Astrocyte of the spinal cord (primary cell): ENCODE measurements at regions not wholly inside any gene's neighbourhood (a gene's known extent, or its start where the extent isn't known, plus 50 kb on each side); places are given as distances from the start of the nearest gene placed in this dataset.

ENCODE experiments used
- DNase-seq: peaks from one replicate; pipeline ENCODE4 v3.0.0; 2011; ENCODE audit warnings: low read depth, low spot score
- H3K4me3 ChIP-seq: 2 replicates; pipeline ENCODE4 v1.5.1; 2011; ENCODE audit warnings: low read depth, mild to moderate bottlenecking, low read length, moderate library complexity
- in situ Hi-C: cut with HindIII; loops from 2 replicates; pipeline ENCODE4 v1.10.0; 2017; ENCODE audit warnings: low sequenced_read_pairs
- TF ChIP-seq, protein P1 (sequence below): IDR thresholded peaks from 2 replicates; pipeline ENCODE4 v1.5.1; 2012; ENCODE audit warnings: low read depth, mild to moderate bottlenecking, low read length, inconsistent platforms

DNA sequence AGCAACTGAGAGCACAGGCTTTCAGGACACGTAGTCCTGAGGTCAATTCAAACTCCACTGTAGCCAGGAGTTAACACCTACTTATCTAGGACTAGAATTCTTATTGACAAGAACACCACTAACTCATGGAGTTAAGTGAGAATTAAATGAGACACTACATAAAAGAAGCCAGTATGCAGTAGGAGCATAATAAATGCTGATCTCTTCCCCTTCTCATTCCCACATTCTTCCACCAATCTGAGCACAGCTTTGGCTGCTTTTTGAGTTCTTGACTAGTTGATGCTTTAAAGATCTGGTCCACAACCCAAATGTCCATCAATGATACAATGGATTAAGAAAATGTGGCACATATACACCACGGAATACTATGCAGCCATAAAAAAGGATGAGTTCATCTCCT is 55.2 kb downstream of the TTC32 start:
- in situ Hi-C loops, result no loop called here
- no peak overlapping the region for H3K4me3 ChIP-seq
- TF ChIP-seq, protein P1, sequence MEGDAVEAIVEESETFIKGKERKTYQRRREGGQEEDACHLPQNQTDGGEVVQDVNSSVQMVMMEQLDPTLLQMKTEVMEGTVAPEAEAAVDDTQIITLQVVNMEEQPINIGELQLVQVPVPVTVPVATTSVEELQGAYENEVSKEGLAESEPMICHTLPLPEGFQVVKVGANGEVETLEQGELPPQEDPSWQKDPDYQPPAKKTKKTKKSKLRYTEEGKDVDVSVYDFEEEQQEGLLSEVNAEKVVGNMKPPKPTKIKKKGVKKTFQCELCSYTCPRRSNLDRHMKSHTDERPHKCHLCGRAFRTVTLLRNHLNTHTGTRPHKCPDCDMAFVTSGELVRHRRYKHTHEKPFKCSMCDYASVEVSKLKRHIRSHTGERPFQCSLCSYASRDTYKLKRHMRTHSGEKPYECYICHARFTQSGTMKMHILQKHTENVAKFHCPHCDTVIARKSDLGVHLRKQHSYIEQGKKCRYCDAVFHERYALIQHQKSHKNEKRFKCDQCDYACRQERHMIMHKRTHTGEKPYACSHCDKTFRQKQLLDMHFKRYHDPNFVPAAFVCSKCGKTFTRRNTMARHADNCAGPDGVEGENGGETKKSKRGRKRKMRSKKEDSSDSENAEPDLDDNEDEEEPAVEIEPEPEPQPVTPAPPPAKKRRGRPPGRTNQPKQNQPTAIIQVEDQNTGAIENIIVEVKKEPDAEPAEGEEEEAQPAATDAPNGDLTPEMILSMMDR, result no peak
- DNase-seq, result no peak

- H3K4me3 ChIP-seq, result no peak overlapping the region
- TF ChIP-seq, protein P1, result no peak
- in situ Hi-C loops, result no loop called here
- DNase-seq, result no peak
Measured at GRCh38 chr2:19846030-19846429, 55.8 kb downstream of the TTC32 start.

GRCh38 chr2:19845323-19845920 is 56.4 kb downstream of the TTC32 start:
- in situ Hi-C loops, result no loop called here
- no peak for DNase-seq

GRCh38 chr2:19844750-19845149 is 57.0 kb downstream of the TTC32 start:
- in situ Hi-C loops, result no loop called here
- DNase-seq, result no peak
- TF ChIP-seq, protein P1, result no peak
- no peak overlapping the region for H3K4me3 ChIP-seq

More at GRCh38 chr2:19845323-19845920, 56.4 kb downstream of the TTC32 start:
- TF ChIP-seq, protein P1, result no peak
- H3K4me3 ChIP-seq, result no peak overlapping the region

GRCh38 chr2:19843992-19844515 is 57.7 kb downstream of the TTC32 start:
- TF ChIP-seq, protein P1, result no peak
- in situ Hi-C loops, result no loop called here
- H3K4me3 ChIP-seq, result no peak overlapping the region
- DNase-seq, result no peak

DNA sequence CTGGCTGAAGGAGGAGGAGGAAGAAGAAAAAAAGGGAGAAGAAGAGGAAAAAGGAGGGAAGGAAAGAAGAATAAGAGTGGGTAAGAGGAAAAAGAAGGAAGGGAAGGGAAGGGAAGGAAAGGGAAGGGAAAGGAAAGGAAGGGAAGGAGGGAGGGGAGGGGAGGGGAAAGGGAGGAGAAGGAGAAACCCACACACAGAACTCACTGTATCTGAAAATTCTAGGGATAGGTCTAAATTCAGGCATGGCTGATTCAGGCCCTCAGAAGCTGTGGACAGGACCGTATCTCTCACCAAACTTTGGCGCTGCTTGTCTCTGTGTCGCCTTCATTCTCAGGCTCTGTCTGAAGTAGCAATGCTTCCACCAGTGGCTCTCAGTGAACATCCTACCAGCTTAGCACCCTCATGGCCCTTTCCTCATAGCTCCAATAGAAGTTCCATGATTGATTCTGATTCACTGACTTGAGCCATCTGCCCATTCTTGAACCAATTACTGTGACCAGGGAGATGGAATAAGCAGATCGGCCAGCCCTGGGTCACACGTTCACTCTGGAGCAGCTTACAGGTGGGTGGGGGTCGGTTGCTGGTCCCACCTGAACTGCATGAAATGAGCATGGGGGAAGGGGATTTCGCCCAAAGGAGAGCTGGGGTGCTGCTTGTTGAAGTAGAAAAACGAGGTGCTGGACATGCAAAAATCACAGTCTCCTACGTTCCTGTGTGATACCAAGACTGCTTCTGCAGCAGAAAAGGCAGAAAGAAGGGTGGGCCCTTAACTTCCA is 59.7 kb downstream of the TTC32 start:
- H3K4me3 ChIP-seq, result no peak overlapping the region
- no peak for DNase-seq
- TF ChIP-seq, protein P1, result no peak
- in situ Hi-C loops, result no loop called here
